ENCODE measurements at regions not wholly inside any gene's neighbourhood (a gene's known extent, or its start where the extent isn't known, plus 50 kb on each side); places are given as distances from the start of the nearest gene placed in this dataset.

GRCh38 chr1:222225316-222225691, 322.6 kb downstream of the HHIPL2 start:
- TF ChIP-seq CTCF (IDR thresholded peaks at IDR 0.05) (no peak), POLR2A (IDR thresholded peaks at IDR 0.05) (no peak)
